ENCODE measurements at regions not wholly inside any gene's neighbourhood (a gene's known extent, or its start where the extent isn't known, plus 50 kb on each side); places are given as distances from the start of the nearest gene placed in this dataset.
"Not testable (repeated sequence)": the region's sequence is repeated elsewhere in the genome, so short reads cannot be mapped to it uniquely, and the experiment has no call there.

GRCh38 chr3:102936511-102937045 lies 501.8 kb downstream of the ZPLD1 start:
- no peak for DNase-seq

- no peak for DNase-seq
These were observed 507.0 kb downstream of the ZPLD1 start for GRCh38 chr3:102941786-102942185.

- DNase-seq: not testable (repeated sequence)
These were observed 511.6 kb downstream of the ZPLD1 start for GRCh38 chr3:102946445-102946844.

GRCh38 chr3:102972350-102972749 lies 537.5 kb downstream of the ZPLD1 start:
- DNase-seq: no peak

DNA sequence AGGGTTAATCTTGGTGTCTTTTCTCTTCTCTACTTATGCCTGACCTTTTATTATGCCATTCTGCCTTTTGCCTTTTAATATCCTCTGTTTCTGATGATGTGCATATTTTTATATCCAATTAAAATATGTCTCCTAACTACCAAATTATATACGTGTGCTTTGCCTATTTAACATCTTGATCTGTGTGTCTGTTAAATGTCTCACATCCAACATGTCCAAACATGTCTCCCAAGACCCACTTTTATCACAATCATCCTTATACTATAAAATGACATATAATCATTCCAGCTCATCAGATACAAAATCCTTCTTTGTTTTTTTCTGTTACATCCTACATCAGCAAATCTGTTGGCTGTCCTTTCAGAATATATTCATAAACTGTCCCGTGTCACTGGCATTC lies 539.5 kb downstream of the ZPLD1 start:
- DNase-seq: no peak

DNA sequence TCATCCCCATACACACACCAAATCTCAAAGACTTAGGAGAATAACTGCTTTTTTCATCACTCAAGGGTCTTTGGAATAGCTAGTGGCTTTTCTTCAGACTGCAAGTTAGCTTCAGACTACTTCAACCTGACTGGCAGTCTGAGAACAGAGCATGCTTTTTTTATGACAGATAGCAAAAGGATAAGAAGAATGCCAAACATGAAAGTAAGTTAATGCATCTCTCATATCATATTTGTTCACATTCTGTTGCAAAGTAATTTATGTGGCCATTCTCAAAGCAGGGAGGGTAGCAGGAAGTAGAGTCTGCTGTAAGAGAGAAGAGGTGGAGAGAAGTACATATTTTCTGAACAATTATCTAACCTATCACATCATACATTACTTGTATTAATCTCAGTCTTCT lies 544.4 kb downstream of the ZPLD1 start:
- DNase-seq: no peak

- no peak for DNase-seq
These were observed 545.0 kb downstream of the ZPLD1 start for GRCh38 chr3:102979682-102980354.

GRCh38 chr3:102980355-102980696 lies 545.5 kb downstream of the ZPLD1 start:
- no peak for DNase-seq

- DNase-seq: no peak
These were observed 567.8 kb downstream of the ZPLD1 start for GRCh38 chr3:103002425-103003176.

GRCh38 chr3:103006526-103007183 lies 571.8 kb downstream of the ZPLD1 start:
- no peak for DNase-seq

DNA sequence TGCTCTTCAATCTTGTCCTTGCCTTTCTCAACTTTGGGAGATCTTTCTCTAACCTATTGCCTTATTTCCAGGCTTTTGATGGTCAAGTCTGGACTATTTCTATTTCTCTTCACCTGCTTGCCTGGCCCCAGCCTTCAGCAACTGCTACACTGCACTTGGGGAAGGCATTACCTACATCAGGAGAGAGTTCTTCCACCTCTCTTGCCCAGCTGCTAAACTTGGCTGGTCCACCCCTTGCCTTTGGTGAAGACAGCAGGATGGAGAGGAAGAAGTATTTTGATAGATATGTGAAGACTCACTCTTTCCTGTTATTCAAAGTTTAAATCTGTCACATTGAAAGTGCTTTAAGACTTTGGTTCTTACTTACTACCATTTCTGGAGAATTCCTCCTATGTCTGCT lies 574.8 kb downstream of the ZPLD1 start:
- no peak for DNase-seq

DNA sequence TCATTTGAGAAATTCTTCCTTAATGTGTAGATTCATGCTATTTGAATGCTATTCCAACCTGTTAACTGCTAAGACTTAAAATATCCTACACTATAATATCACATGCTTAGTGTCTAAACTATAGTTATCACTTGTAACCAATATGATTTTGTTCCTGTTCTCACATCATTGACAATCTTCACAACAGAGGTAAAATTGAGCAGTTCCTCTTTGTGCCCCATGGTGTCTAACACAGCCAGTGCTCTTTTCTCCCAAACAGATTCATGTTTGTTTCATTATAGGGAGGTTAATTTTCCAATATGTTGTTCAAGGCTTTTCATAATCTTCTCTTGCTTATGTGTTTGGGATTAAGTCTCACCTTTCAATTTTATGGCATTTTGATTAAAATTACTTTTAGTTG lies 591.1 kb downstream of the ZPLD1 start:
- DNase-seq: no peak

- no peak for DNase-seq
These were observed 599.0 kb downstream of the ZPLD1 start for GRCh38 chr3:103033841-103034240.

DNA sequence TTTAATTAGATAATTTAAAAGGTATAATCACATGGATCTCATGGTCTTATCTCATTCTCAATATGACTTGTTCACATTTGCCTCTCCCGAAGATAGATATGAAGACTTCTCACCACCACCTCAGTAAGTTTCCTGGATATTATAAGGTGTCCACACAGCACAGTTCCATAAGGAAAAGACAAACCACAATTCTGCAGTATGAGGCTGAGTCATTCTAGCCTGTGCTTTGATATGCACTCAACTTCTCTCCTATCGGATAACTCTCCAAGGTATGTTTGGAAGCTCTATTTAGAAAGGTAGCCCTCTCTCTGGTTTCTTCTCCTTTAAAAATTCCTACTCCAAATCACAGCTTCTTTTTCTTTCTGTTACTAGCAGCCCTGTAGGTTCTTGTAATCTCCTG lies 612.8 kb downstream of the ZPLD1 start:
- DNase-seq: no peak

DNA sequence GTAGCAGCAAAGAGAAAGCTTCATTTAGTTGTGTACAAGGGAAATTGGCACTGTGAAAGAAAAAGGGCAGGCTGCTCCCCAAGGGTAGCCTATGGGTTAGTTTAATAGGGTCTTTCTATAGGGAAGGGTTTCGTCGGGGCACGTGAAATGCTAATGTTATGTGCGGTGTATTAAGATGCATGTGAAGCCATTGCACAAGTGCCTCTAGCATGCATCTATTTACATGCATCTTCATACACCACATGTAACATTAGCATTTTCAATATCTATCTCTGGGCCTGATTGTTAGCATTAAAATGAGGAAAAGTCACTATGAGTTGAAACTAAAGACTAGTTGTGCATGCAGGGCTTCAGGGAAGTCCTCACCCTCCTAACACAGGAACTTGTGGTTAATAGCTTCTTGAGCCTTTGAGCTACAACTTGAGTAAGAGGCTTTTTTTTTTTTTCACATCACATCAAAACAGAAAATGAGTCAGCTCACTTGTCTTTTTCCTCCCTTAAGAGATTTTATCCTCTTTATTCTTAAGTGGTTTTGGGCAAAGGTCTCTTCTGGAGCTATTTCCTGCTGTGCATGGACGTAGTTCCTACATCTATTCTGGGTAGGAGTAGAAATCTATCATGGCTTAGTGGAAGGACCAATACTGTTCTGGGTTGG lies 613.4 kb downstream of the ZPLD1 start:
- DNase-seq: no peak

- DNase-seq: no peak
These were observed 617.5 kb downstream of the ZPLD1 start for GRCh38 chr3:103052236-103052830.

GRCh38 chr3:103055021-103055520 lies 620.3 kb downstream of the ZPLD1 start:
- DNase-seq: no peak

GRCh38 chr3:103056542-103056941 lies 621.7 kb downstream of the ZPLD1 start:
- DNase-seq: no peak

DNA sequence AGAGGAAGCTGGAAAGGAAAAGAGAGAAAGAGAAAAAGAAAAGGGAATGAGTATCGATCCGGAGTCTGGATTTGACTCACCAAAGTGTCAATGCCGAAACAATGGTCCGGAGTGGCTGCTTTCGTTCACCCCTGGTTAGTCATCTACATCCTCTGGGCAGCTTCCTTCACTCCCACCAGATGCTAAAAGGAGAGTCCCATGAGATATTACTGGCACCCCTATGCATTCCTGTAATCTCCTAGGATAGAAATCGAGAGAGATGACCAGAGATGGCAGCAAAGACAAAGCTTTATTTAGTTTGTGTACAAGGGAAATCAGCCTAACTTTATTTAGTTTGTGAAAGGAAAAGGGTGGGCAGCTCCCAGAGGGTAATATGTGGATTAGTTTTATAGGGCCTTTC lies 622.2 kb downstream of the ZPLD1 start:
- DNase-seq: no peak

- DNase-seq: no peak
These were observed 622.7 kb downstream of the ZPLD1 start for GRCh38 chr3:103057487-103057886.

- no peak for DNase-seq
These were observed 624.6 kb downstream of the ZPLD1 start for GRCh38 chr3:103059432-103059831.

DNA sequence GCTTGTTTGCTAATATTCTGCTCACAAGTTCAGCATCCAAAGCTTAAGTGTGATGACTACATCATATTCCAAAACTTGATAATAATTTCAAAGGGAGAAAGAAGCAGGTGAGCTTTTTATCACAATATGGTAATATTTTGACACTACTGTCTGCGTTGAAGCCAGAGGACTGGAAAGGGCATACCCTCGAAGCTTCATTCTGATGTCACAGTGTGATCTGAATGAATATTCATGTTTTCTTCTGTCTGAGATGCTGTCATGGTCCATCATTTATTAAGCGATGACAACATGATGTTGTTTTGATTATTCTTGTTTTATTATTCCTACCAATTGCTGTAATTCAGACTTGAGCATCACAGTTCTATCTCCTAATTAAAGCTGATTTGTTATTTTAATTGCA lies 625.4 kb downstream of the ZPLD1 start:
- no peak for DNase-seq

DNA sequence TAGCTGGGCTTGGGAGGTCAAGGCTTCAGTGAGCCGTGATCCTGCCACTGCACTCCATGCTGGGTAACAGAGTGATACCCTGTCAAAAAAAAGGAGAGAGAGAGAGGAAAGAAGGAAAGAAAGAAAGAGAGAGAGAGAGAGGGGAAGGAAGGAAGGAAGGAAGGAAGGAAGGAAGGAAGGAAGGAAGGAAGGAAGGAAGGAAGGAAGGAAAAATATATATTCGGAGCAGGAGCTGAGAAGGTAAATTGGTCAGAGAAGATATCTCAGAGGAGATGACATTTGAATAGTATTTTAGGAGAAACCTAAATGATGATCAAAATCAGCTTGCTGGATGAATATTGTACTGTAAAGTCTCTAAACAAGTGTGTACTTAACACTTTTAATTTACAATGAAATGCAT lies 633.1 kb downstream of the ZPLD1 start:
- DNase-seq: no peak

Data from effector CD4-positive, alpha-beta T cell (primary cell).